Heart right ventricle (tissue), 16 donors: ENCODE measurements at regions not wholly inside any gene's neighbourhood (a gene's known extent, or its start where the extent isn't known, plus 50 kb on each side); places are given as distances from the start of the nearest gene placed in this dataset.

Experiments
- ATAC-seq, 8 donors: fragments of 200-7000 bp; cut with Tn5 transposase; one replicate each; pipeline ENCODE4 v1.9.1; 2020; ENCODE audit warnings: mild to moderate bottlenecking in 8 of 8, moderate library complexity in 8 of 8, moderate number of reproducible peaks in 1 of 8
- DNase-seq, 2 donors: peaks; one replicate each; pipeline ENCODE4 v3.0.0-alpha.2; 2020
- H3K27ac ChIP-seq, 10 donors: fragments of 200-600 bp; sonication (generic) in 2 of 10; one replicate each; pipeline versions ENCODE4 v1.5.0 to v1.8.0; 2020 to 2022; ENCODE audit warnings: mild to moderate bottlenecking in 3 of 10
- H3K27me3 ChIP-seq, 7 donors: fragments of 200-600 bp; one replicate each; pipeline ENCODE4 v1.8.0; 2021 to 2022; ENCODE audit warnings: mild to moderate bottlenecking in 2 of 7
- H3K36me3 ChIP-seq, 9 donors: fragments of 200-600 bp; sonication (generic) in 1 of 9; one replicate each; pipeline versions ENCODE4 v1.5.0 to v1.8.0; 2020 to 2022; ENCODE audit warnings: mild to moderate bottlenecking in 2 of 9
- H3K4me1 ChIP-seq, 9 donors: fragments of 200-600 bp; sonication (generic) in 1 of 9; one replicate each; pipeline versions ENCODE4 v1.5.0 to v1.8.0; 2020 to 2022; ENCODE audit warnings: mild to moderate bottlenecking in 4 of 9
- H3K4me3 ChIP-seq, 10 donors: fragments of 200-600 bp; sonication (generic) in 2 of 10; one replicate each; pipeline versions ENCODE4 v1.5.0 to v1.8.0; 2020 to 2022; ENCODE audit warnings: mild to moderate bottlenecking in 7 of 10, moderate library complexity in 2 of 10
- H3K9me3 ChIP-seq, 11 donors: fragments of 200-600 bp in 10 of 11; sonication (generic) in 2 of 11; one replicate each; pipeline versions ENCODE4 v1.5.0 to v1.8.0; 2013 to 2022; ENCODE audit warnings: mild to moderate bottlenecking in 2 of 11, control low read depth in 1 of 11, moderate library complexity in 1 of 11
- WGBS, 2 donors: extraction: QIAGEN DNeasy Blood & Tissue Kit; methylation state at CpG; one replicate each; pipeline ENCODE4 v1.1.7; 2013; ENCODE audit warnings: inconsistent platforms in 1 of 2; 5-methylcytosine and 5-hydroxymethylcytosine counted together
- intact Hi-C, 10 donors: fragments of 100-400 bp; cut with DNase I; formaldehyde crosslinking; loops; one replicate each; pipeline versions ENCODE4 v1.11.1 to v1.14.2; 2022
- TF ChIP-seq, protein P1 (sequence below), 9 donors: fragments of 200-600 bp; sonication (generic) in 2 of 9; IDR thresholded peaks; one replicate each; pipeline versions ENCODE4 v1.5.0 to v1.8.0; 2021 to 2022; ENCODE audit warnings: antibody characterized with exemption in 9 of 9, mild to moderate bottlenecking in 5 of 9, moderate library complexity in 1 of 9
- donor health status: Arrhythmogenic right ventricular cardiomyopathy.
- donor health status: ischemic (EF 13 %, LVEDD 7.1; RV severe dilation, severe dysfunction).
- donor health status: healthy with polysubstance abuse.
- donor health status: DM: no; HTN: yes; CAD: no.
- donor health status: DM: no; HTN: no; CAD: no.
- donor health status: ischemic (EF 25% LVEDD 6.9; RV normal size, moderate dysfunction).
- donor health status: ischemic (EF 25% LVEDD 5.7; RV mildly dilated, moderate dysfunction).
- donor health status: healthy.
- donor health status: DM: yes; HTN: yes; CAD: no.
- donor health status: Ischemic cardiomyopathy.
- donor health status: ischemic (EF 35%, LVEDD 5.7; RV mildly dilated, moderate dysfunction).
- donor health status: nonischemic (EF 11% LVEDD 7.7; RV severe dilation, severe dysfunction).
- donor health status: DM: yes; HTN: yes; CAD: no.
- donor health status: PGD.
- donor health status: ischemic (EF 29% LVEDD 5.4; RV normal size, mild dysfunction).
- donor health status: nonischemic (EF 23%, LVEDD 6.1; RV moderate dilation, normal function).

DNA sequence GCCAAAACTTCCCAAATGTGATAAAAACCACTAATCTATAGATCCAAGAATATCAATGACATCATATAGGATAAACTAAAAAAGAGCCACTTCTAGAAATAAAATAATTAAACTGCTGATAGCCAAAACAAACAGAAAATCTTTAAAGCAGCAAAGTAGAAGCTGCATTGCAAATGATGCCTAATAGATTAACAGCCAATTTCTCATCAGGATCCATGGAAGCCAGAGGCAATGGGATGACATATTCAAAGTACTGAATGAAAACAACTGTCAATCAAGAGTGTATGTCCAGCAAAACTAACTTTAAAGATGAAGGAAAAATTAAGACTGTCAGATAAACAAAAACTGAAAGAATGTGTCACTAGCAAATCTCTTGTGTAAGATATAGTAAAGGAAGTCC, 224.8 kb downstream of the PSAT1 start:
- peaks cover 0 to 66% (median 31%) of the 10 kb centered on the region in 11 donors for H3K9me3 ChIP-seq
- TF ChIP-seq, protein P1, sequence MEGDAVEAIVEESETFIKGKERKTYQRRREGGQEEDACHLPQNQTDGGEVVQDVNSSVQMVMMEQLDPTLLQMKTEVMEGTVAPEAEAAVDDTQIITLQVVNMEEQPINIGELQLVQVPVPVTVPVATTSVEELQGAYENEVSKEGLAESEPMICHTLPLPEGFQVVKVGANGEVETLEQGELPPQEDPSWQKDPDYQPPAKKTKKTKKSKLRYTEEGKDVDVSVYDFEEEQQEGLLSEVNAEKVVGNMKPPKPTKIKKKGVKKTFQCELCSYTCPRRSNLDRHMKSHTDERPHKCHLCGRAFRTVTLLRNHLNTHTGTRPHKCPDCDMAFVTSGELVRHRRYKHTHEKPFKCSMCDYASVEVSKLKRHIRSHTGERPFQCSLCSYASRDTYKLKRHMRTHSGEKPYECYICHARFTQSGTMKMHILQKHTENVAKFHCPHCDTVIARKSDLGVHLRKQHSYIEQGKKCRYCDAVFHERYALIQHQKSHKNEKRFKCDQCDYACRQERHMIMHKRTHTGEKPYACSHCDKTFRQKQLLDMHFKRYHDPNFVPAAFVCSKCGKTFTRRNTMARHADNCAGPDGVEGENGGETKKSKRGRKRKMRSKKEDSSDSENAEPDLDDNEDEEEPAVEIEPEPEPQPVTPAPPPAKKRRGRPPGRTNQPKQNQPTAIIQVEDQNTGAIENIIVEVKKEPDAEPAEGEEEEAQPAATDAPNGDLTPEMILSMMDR (IDR thresholded peaks at IDR 0.05) = no peak
- ATAC-seq (no peak), DNase-seq (no peak)
- no peaks in the 10 kb centered on the region for H3K27me3 ChIP-seq
- no peaks in the 10 kb centered on the region for H3K36me3 ChIP-seq
- intact Hi-C loops = no loop called here
- no peaks in the 10 kb centered on the region for H3K4me1 ChIP-seq
- no peak overlapping the region for H3K4me3 ChIP-seq
- no peak overlapping the region for H3K27ac ChIP-seq

DNA sequence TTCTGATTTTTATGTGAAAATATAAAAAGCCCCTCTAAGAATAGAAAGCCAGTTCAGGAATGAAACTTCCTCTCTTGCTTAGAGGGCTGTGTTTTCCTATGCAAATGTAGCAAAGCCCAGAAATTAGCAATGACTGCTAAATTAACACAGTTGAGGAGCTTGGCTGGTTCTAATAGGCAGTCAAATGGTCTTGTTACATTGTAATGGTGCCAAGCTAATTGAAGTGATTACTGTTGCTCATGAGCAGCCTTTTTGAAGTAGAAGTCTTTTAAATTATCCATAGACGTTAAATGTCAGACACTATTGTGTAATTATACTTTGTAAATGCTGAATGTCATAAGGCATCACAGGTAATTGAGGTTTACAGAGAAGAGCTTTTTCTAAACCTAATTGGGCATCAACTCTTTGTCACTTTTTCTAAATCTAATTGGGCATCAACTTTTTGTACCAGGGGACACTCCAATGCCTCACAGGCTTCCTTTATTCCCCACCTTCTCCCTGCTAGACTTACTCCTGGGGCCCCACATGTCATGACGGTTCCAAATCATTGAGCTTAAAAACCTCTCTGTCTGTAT, 229.1 kb downstream of the PSAT1 start:
- intact Hi-C loops = no loop called here
- WGBS, 2 donors = 78 to 79% methylated on average over 2 of the region's 2 CpGs
- no peak for ATAC-seq

GRCh38 chr9:78533500-78533899, 236.6 kb downstream of the PSAT1 start:
- 42 to 48% methylated on average over 2 of the region's 2 CpGs for WGBS, 2 donors
- TF ChIP-seq, protein P1 (IDR thresholded peaks at IDR 0.05) = no peak
- DNase-seq (no peak), ATAC-seq (no peak)
- Histone ChIP-seq H3K36me3 (no peaks in the 10 kb centered on the region), H3K27ac (no peak overlapping the region), H3K9me3 (peaks cover 0 to 9% (median 0%) of the 10 kb centered on the region in 11 donors), H3K27me3 (no peaks in the 10 kb centered on the region), H3K4me1 (peaks cover 0 to 4% (median 0%) of the 10 kb centered on the region in 9 donors), H3K4me3 (no peak overlapping the region)
- intact Hi-C loops = no loop called here

More for the DNA sequence above, 229.1 kb downstream of the PSAT1 start:
- DNase-seq = no peak
- H3K9me3 ChIP-seq = peaks cover 0 to 30% (median 9%) of the 10 kb centered on the region in 11 donors
- no peaks in the 10 kb centered on the region for H3K4me1 ChIP-seq
- H3K27me3 ChIP-seq = no peaks in the 10 kb centered on the region
- no peak overlapping the region for H3K4me3 ChIP-seq
- TF ChIP-seq, protein P1 (IDR thresholded peaks at IDR 0.05) = no peak
- no peak overlapping the region for H3K27ac ChIP-seq
- no peaks in the 10 kb centered on the region for H3K36me3 ChIP-seq

- TF ChIP-seq, protein P1 (IDR thresholded peaks at IDR 0.05) = no peak
- DNase-seq (no peak), ATAC-seq (no peak)
- WGBS, 2 donors = 82 to 89% methylated on average over 3 of the region's 3 CpGs
- Histone ChIP-seq H3K36me3 (no peaks in the 10 kb centered on the region), H3K4me3 (no peak overlapping the region), H3K4me1 (no peaks in the 10 kb centered on the region), H3K9me3 (peaks cover 0 to 7% (median 0%) of the 10 kb centered on the region in 11 donors), H3K27ac (no peak overlapping the region), H3K27me3 (no peaks in the 10 kb centered on the region)
- intact Hi-C loops = no loop called here
Observed at GRCh38 chr9:78539188-78539587, 242.3 kb downstream of the PSAT1 start.
